ENCODE measurements at regions not wholly inside any gene's neighbourhood (a gene's known extent, or its start where the extent isn't known, plus 50 kb on each side); places are given as distances from the start of the nearest gene placed in this dataset.
"Not testable (repeated sequence)": the region's sequence is repeated elsewhere in the genome, so short reads cannot be mapped to it uniquely, and the experiment has no call there.

- TF ChIP-seq SUZ12 (IDR thresholded peaks at IDR 0.05; ENCODE audit: extremely low read depth, insufficient read depth, insufficient read length); YY1 (IDR thresholded peaks at IDR 0.05; ENCODE audit: insufficient read depth, insufficient read length); ZNF274 (IDR thresholded peaks at IDR 0.05; ENCODE audit: low read depth, low read length): not testable (repeated sequence)
Observed at GRCh38 chr6:56824431-56824830, 130.5 kb upstream of the BEND6 start.

Data from NT2/D1 (cell line).